GM12865 (cell line): ENCODE measurements at regions not wholly inside any gene's neighbourhood (a gene's known extent, or its start where the extent isn't known, plus 50 kb on each side); places are given as distances from the start of the nearest gene placed in this dataset.

ENCODE experiments used
- DNase-seq: peaks from one replicate; pipeline ENCODE4 v3.0.0; 2010; ENCODE audit warnings: low read depth
- H3K4me3 ChIP-seq: 2 replicates; pipeline ENCODE4 v1.5.1; 2011; ENCODE audit warnings: mild to moderate bottlenecking, low read depth, low read length, control low read depth
- CTCF ChIP-seq: IDR thresholded peaks from 2 replicates; pipeline ENCODE4 v1.5.1; 2011; ENCODE audit warnings: low read length, control low read depth, low read depth, inconsistent platforms; ENCODE audit not compliant: insufficient read depth; ENCODE audit errors: missing control alignments

GRCh38 chr3:94734206-94734605, 671.3 kb downstream of the NSUN3 start:
- no peak for TF ChIP-seq CTCF
- H3K4me3 ChIP-seq = no peak overlapping the region
- DNase-seq = no peak

- DNase-seq = no peak
- TF ChIP-seq CTCF = no peak
Measured at GRCh38 chr3:94735354-94735753, 672.5 kb downstream of the NSUN3 start.

GRCh38 chr3:94737116-94737515, 674.3 kb downstream of the NSUN3 start:
- H3K4me3 ChIP-seq = no peak overlapping the region
- TF ChIP-seq CTCF = no peak
- no peak for DNase-seq

More at GRCh38 chr3:94735354-94735753, 672.5 kb downstream of the NSUN3 start:
- H3K4me3 ChIP-seq = no peak overlapping the region

- no peak overlapping the region for H3K4me3 ChIP-seq
- no peak for TF ChIP-seq CTCF
- DNase-seq = no peak
Measured at GRCh38 chr3:94739420-94739819, 676.6 kb downstream of the NSUN3 start.

- no peak overlapping the region for H3K4me3 ChIP-seq
- no peak for DNase-seq
- no peak for TF ChIP-seq CTCF
Measured at GRCh38 chr3:94758751-94759150, 695.9 kb downstream of the NSUN3 start.

- no peak for TF ChIP-seq CTCF
- no peak overlapping the region for H3K4me3 ChIP-seq
- DNase-seq = no peak
Measured at GRCh38 chr3:94772402-94772801, 709.5 kb downstream of the NSUN3 start.

GRCh38 chr3:94775746-94776145, 712.9 kb downstream of the NSUN3 start:
- no peak for DNase-seq
- no peak for TF ChIP-seq CTCF
- H3K4me3 ChIP-seq = no peak overlapping the region
